ENCODE measurements at regions not wholly inside any gene's neighbourhood (a gene's known extent, or its start where the extent isn't known, plus 50 kb on each side); places are given as distances from the start of the nearest gene placed in this dataset.

DNA sequence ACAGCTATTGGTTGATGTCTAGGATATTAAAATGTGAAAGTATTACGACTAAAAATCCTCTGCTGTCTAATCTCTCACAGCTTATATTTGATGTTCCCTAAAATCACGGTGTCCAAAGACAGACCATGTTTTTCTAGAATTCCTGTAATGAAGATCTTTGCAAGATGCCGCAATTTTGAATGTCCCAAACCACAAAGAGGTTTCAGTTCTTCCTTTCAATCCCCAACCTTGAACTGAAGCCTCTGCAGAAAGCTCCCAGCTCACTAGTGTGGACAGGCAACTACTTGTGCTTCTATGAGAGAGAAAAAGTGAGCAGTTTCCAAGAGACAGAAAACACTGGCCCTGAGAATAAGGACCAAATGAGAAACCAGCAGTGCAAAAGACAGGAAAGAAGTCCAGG is 370.1 kb downstream of the FOXA2 start:
- no peaks in the 10 kb centered on the region for H3K36me3 Mint-ChIP-seq (ENCODE audit: low read depth)
- ChIA-PET POLR2A (no interaction called here), CTCF (no interaction called here)
- H3K4me3 Mint-ChIP-seq = no peak overlapping the region
- intact Hi-C loops (cut with micrococcal nuclease) = no loop called here
- no peak overlapping the region for H3K27ac Mint-ChIP-seq
- H3K9me3 Mint-ChIP-seq = peaks cover 1% of the 10 kb centered on the region
- H3K27me3 Mint-ChIP-seq = no peaks in the 10 kb centered on the region
- no peaks in the 10 kb centered on the region for H3K4me1 Mint-ChIP-seq
- DNase-seq (no peak), ATAC-seq (ENCODE audit: low read depth) (no peak)
- TF ChIP-seq, protein P1, sequence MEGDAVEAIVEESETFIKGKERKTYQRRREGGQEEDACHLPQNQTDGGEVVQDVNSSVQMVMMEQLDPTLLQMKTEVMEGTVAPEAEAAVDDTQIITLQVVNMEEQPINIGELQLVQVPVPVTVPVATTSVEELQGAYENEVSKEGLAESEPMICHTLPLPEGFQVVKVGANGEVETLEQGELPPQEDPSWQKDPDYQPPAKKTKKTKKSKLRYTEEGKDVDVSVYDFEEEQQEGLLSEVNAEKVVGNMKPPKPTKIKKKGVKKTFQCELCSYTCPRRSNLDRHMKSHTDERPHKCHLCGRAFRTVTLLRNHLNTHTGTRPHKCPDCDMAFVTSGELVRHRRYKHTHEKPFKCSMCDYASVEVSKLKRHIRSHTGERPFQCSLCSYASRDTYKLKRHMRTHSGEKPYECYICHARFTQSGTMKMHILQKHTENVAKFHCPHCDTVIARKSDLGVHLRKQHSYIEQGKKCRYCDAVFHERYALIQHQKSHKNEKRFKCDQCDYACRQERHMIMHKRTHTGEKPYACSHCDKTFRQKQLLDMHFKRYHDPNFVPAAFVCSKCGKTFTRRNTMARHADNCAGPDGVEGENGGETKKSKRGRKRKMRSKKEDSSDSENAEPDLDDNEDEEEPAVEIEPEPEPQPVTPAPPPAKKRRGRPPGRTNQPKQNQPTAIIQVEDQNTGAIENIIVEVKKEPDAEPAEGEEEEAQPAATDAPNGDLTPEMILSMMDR (IDR thresholded peaks at IDR 0.05) = no peak

GRCh38 chr20:22213271-22213670 is 371.1 kb downstream of the FOXA2 start:
- Mint-ChIP-seq H3K4me1 (no peaks in the 10 kb centered on the region), H3K36me3 (ENCODE audit: low read depth) (no peaks in the 10 kb centered on the region), H3K27me3 (no peaks in the 10 kb centered on the region), H3K27ac (no peak overlapping the region), H3K9me3 (peaks cover 3% of the 10 kb centered on the region), H3K4me3 (no peak overlapping the region)
- intact Hi-C loops (cut with micrococcal nuclease) = no loop called here
- POLR2A ChIA-PET = no interaction called here
- TF ChIP-seq, protein P1 (IDR thresholded peaks at IDR 0.05) = no peak
- DNase-seq (no peak), ATAC-seq (ENCODE audit: low read depth) (no peak)
- CTCF ChIA-PET = no interaction called here

GRCh38 chr20:22207280-22207679 is 377.1 kb downstream of the FOXA2 start:
- DNase-seq = no peak
- peaks cover 20% of the 10 kb centered on the region for H3K9me3 Mint-ChIP-seq
- TF ChIP-seq, protein P1 (IDR thresholded peaks at IDR 0.05) = no peak
- H3K36me3 Mint-ChIP-seq (ENCODE audit: low read depth) = no peaks in the 10 kb centered on the region
- no peak overlapping the region for H3K4me3 Mint-ChIP-seq
- CTCF ChIA-PET = no interaction called here
- no peak overlapping the region for H3K27ac Mint-ChIP-seq
- POLR2A ChIA-PET = no interaction called here
- intact Hi-C loops (cut with micrococcal nuclease) = no loop called here
- no peaks in the 10 kb centered on the region for H3K27me3 Mint-ChIP-seq
- ATAC-seq (ENCODE audit: low read depth) = no peak
- no peaks in the 10 kb centered on the region for H3K4me1 Mint-ChIP-seq

- no peak for ATAC-seq (ENCODE audit: low read depth)
- no peak overlapping the region for H3K4me3 Mint-ChIP-seq
- TF ChIP-seq, protein P1 (IDR thresholded peaks at IDR 0.05) = no peak
Observed at GRCh38 chr20:22204801-22205200, 379.6 kb downstream of the FOXA2 start.

GRCh38 chr20:22182148-22182547 is 402.2 kb downstream of the FOXA2 start:
- CTCF ChIA-PET = no interaction called here
- intact Hi-C loops (cut with micrococcal nuclease) = no loop called here

More at GRCh38 chr20:22204801-22205200, 379.6 kb downstream of the FOXA2 start:
- DNase-seq = no peak
- ChIA-PET POLR2A (no interaction called here), CTCF (no interaction called here)
- intact Hi-C loops (cut with micrococcal nuclease) = no loop called here
- H3K4me1 Mint-ChIP-seq = no peaks in the 10 kb centered on the region
- no peak overlapping the region for H3K27ac Mint-ChIP-seq
- no peaks in the 10 kb centered on the region for H3K27me3 Mint-ChIP-seq
- no peaks in the 10 kb centered on the region for H3K36me3 Mint-ChIP-seq (ENCODE audit: low read depth)
- peaks cover 20% of the 10 kb centered on the region for H3K9me3 Mint-ChIP-seq

More at GRCh38 chr20:22182148-22182547, 402.2 kb downstream of the FOXA2 start:
- ATAC-seq (ENCODE audit: low read depth) (no peak), DNase-seq (no peak)
- peaks cover 2% of the 10 kb centered on the region for H3K9me3 Mint-ChIP-seq
- H3K4me1 Mint-ChIP-seq = no peaks in the 10 kb centered on the region
- H3K27me3 Mint-ChIP-seq = no peaks in the 10 kb centered on the region
- TF ChIP-seq, protein P1 (IDR thresholded peaks at IDR 0.05) = no peak
- POLR2A ChIA-PET = no interaction called here
- no peaks in the 10 kb centered on the region for H3K36me3 Mint-ChIP-seq (ENCODE audit: low read depth)
- no peak overlapping the region for H3K4me3 Mint-ChIP-seq
- H3K27ac Mint-ChIP-seq = no peak overlapping the region
